Mucosa of descending colon (tissue), 3 donors: ENCODE measurements at regions not wholly inside any gene's neighbourhood (a gene's known extent, or its start where the extent isn't known, plus 50 kb on each side); places are given as distances from the start of the nearest gene placed in this dataset.
"Not testable (repeated sequence)": the region's sequence is repeated elsewhere in the genome, so short reads cannot be mapped to it uniquely, and the experiment has no call there.

ENCODE experiments used
- ATAC-seq: fragments of 200-7000 bp; cut with Tn5 transposase; one replicate; pipeline ENCODE4 v1.9.1; 2020; ENCODE audit warnings: mild to moderate bottlenecking, moderate library complexity
- DNase-seq, 3 donors: peaks; one replicate each; pipeline ENCODE4 v3.0.0-alpha.2; 2020
- H3K36me3 ChIP-seq: fragments of 200-600 bp; one replicate; pipeline ENCODE4 v1.8.0; 2021; ENCODE audit warnings: low read depth, mild to moderate bottlenecking
- H3K4me1 ChIP-seq: fragments of 200-600 bp; one replicate; pipeline ENCODE4 v1.8.0; 2021; ENCODE audit warnings: low read depth, mild to moderate bottlenecking
- H3K4me3 ChIP-seq: fragments of 200-600 bp; one replicate; pipeline ENCODE4 v1.8.0; 2021; ENCODE audit warnings: mild to moderate bottlenecking
- H3K9me3 ChIP-seq: fragments of 200-600 bp; one replicate; pipeline ENCODE4 v1.8.0; 2021; ENCODE audit warnings: mild to moderate bottlenecking
- CTCF ChIP-seq: fragments of 200-600 bp; IDR thresholded peaks from one replicate; pipeline ENCODE4 v1.8.0; 2022; ENCODE audit warnings: antibody characterized with exemption, mild to moderate bottlenecking
- intact Hi-C, 2 donors: fragments of 100-400 bp; cut with DNase I in 1 of 2; cut with micrococcal nuclease in 1 of 2; formaldehyde crosslinking; loops; one replicate each; pipeline versions ENCODE4 v1.11.0 to v1.11.1; 2022; cut with DNase I, micrococcal nuclease
- donor health status: DM: no; HTN: no; CAD: no; lungs with moderate emphysema.
- donor health status: DM: no; HTN: no; CAD: no.
- donor health status: DM: no; HTN: yes; CAD: no.

- DNase-seq (no peak), ATAC-seq (no peak)
- Histone ChIP-seq H3K9me3 (peaks cover 1% of the 10 kb centered on the region), H3K4me3 (no peak overlapping the region), H3K4me1 (no peaks in the 10 kb centered on the region), H3K36me3 (no peaks in the 10 kb centered on the region)
- intact Hi-C loops: no loop called here
- TF ChIP-seq CTCF: no peak
Observed at GRCh38 chr3:5707794-5708193, 520.3 kb downstream of the EDEM1 start.

- TF ChIP-seq CTCF: no peak
- ATAC-seq (no peak), DNase-seq (no peak)
- Histone ChIP-seq H3K9me3 (peaks cover 1% of the 10 kb centered on the region), H3K4me3 (no peak overlapping the region), H3K4me1 (no peaks in the 10 kb centered on the region), H3K36me3 (no peaks in the 10 kb centered on the region)
- intact Hi-C loops: no loop called here
Observed at GRCh38 chr3:5709714-5710113, 522.2 kb downstream of the EDEM1 start.

GRCh38 chr3:5710718-5711117, 523.2 kb downstream of the EDEM1 start:
- H3K36me3 ChIP-seq: no peaks in the 10 kb centered on the region
- H3K4me3 ChIP-seq: no peak overlapping the region
- no peak for TF ChIP-seq CTCF
- no peaks in the 10 kb centered on the region for H3K9me3 ChIP-seq
- intact Hi-C loops: no loop called here
- ATAC-seq (no peak), DNase-seq (no peak)
- H3K4me1 ChIP-seq: no peaks in the 10 kb centered on the region

GRCh38 chr3:5717254-5717653, 529.7 kb downstream of the EDEM1 start:
- Histone ChIP-seq H3K4me1 (no peaks in the 10 kb centered on the region), H3K4me3 (no peak overlapping the region), H3K36me3 (no peaks in the 10 kb centered on the region), H3K9me3 (no peaks in the 10 kb centered on the region)
- ATAC-seq: no peak
- no peak for TF ChIP-seq CTCF
- DNase-seq: no peak
- intact Hi-C loops: no loop called here

- ATAC-seq, H3K9me3 ChIP-seq, intact Hi-C loops, H3K4me3 ChIP-seq, H3K4me1 ChIP-seq, H3K36me3 ChIP-seq, DNase-seq: not testable (repeated sequence)
Observed at GRCh38 chr3:5719668-5720067, 532.2 kb downstream of the EDEM1 start.

- ATAC-seq (no peak), DNase-seq (no peak)
- Histone ChIP-seq H3K4me1 (no peaks in the 10 kb centered on the region), H3K4me3 (no peak overlapping the region), H3K9me3 (no peaks in the 10 kb centered on the region), H3K36me3 (no peaks in the 10 kb centered on the region)
- intact Hi-C loops: no loop called here
- TF ChIP-seq CTCF: no peak
Observed at GRCh38 chr3:5725801-5726200, 538.3 kb downstream of the EDEM1 start.
